ENCODE measurements at regions not wholly inside any gene's neighbourhood (a gene's known extent, or its start where the extent isn't known, plus 50 kb on each side); places are given as distances from the start of the nearest gene placed in this dataset.
"Not testable (repeated sequence)": the region's sequence is repeated elsewhere in the genome, so short reads cannot be mapped to it uniquely, and the experiment has no call there.

DNA sequence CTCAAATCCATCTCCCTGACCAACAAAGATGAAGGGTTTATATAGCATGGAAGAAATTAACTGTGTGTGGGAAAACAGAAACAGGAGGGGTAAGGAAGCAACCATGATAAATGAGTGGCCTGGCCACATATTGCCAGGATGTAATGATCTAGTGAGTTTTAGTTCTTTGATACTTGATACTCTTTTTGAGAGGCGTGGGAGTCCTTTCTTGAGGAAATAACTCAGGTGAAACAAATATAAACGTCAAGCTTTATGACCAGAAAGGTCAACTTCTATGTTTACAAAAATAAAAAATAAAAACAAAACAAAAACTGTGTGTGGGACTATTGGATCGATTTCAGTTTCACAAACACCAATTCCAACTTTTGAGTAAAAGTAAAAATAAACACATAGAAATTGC is 860.8 kb upstream of the B3GALT2 start:
- DNase-seq (ENCODE audit: low read depth), result no peak

DNA sequence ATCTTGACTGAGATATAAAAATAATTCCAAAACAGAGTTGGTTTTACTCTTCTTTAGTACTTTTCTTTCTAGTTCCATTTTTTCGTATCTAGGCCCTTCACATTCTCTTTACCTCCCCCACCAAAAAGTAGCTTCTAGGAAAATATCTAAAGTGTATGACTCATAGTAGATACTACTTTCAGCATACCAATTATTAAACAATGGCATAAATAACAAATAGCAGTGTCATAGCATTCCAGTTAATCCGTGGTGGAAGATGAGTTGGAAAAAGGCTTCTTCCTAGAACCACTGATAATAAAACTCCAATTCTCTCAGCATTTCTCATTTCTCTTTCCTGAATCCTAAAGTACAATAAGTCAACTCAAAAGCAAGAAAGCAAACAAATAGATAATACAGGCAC is 859.0 kb upstream of the B3GALT2 start:
- DNase-seq (ENCODE audit: low read depth), result no peak

DNA sequence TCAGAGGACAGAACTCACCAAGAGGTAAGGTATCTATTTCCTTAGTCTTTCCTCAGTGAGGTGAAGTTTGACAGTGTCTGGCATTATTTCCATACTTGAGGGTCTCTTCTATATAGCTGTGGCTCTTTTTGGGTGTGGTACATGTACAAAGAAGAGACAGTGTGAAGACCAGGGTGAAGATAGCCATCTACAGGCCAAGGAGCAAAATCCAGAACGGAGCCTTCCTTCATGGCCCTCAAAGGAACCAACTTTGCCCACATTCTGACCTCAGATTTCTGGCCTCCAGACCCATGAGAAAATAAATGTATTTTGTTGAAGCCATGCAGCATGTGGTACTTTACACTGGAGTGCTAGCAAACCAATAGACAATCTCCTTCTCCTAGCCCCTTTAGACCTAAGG is 858.5 kb upstream of the B3GALT2 start:
- no peak for DNase-seq (ENCODE audit: low read depth)

DNA sequence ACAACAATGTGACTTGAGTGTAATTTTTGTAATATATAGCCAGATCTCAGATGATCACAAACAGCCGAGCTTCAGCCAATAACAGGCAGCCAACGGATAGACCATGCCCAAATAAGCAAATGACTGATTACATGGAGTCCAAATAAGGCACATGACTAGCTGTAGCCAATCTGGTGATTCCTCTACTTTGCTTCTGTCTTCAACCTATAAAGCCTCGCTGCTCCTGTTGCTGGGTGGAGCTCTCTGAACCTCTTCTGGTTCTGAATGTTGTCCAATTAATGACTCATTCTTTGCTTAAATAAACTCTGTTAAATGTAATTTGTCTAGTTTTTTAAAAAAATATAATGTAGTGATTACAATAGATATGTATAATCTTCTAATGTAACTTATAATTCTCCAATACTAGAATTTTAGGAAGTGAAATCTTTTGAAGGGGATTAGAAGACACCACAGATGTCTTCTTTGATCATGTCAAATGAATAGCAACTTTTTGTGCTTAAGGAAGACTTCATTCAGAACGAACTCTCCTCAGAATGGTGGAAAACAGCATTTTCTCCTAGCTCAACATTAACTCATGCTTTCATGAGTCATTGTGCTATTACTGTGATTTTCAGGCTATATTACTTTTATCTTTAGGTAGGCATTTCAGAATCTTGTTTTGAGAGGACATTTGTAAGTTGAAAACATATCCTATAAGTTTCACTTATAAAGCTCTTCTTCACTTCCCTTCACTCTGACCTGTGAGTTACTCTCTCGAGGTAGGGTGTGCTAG is 857.8 kb upstream of the B3GALT2 start:
- no peak for DNase-seq (ENCODE audit: low read depth)

- no peak for DNase-seq (ENCODE audit: low read depth)
Measured at GRCh38 chr1:194042736-194043135, 856.3 kb upstream of the B3GALT2 start.

GRCh38 chr1:194040496-194040895 is 854.1 kb upstream of the B3GALT2 start:
- DNase-seq (ENCODE audit: low read depth), result no peak

DNA sequence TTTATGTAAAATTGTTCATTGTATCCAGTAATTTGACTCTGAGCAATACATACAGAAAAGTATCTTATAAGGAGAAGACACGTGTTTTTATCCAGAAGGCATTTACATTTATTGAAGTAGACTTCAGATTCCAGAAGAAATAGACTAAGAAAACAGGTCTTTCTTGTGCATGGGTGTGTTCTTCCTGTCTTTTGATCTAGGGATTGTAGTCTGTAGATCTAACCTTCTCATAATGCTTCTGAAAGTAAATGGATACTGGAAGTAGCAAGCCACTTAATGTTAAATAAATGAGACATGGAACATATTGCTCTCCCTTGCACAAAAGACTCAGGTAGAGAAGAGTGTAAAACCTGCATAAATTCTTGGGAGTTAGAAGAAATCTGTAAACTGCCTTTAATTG is 853.2 kb upstream of the B3GALT2 start:
- no peak for DNase-seq (ENCODE audit: low read depth)

DNA sequence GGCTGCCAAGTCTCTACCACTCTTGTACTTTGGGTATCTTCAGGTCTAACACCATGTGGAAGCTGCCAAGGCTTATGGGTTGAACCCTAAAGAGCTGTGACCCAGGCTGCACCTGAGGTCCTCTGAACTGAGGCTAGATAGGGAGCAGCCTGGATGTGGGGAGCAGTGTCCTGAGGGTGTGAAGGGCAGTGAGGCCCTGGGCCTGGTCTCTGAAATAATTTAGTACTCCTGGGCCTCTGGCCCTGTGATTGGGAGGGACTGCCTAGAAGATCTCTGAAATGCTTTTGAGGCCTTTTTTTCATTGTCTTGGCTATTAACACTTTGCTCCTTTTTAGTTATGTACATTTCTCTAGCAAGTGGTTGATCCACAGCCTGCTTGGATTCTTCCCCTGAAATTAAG is 847.2 kb upstream of the B3GALT2 start:
- no peak for DNase-seq (ENCODE audit: low read depth)

DNA sequence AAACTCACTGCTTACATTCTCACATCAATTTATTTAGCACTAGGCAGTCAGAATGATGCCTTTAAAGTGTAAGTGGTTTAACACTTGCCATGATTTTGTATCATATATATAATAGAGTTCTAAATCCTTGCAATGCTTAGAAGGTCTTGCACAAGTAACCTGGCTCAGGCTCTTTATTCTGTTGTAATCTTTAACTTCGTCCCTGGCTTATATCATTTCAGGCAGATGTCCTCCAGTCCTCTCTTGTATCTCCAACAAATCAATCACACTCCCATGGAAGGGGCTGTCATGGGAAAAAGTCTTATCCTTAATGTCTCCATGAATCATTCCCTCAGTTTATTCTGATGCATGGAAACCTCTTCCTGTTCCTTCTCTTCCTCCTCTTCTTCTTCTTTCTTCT is 841.6 kb upstream of the B3GALT2 start:
- no peak for DNase-seq (ENCODE audit: low read depth)

DNA sequence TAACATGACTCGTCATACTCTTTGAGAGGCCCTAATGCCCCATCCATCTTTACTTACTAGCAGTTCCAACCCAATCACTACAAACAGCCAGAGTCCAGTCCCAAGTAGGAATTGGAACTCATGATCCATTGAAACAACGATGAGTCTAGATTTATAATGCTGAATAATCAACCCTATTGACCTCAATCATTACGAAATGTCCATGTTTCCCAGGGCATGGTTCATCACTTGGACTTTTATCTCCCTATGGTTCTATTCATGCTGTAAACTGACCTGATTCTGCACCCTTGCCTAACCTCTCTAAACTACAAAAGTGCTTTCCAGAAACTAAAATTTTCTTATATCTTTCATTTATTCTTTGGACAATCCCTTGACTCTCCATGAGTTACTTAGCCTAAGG is 840.0 kb upstream of the B3GALT2 start:
- DNase-seq (ENCODE audit: low read depth), result no peak

- peak; percentile 85 for DNase-seq (ENCODE audit: low read depth)
Measured at GRCh38 chr1:194024659-194025058, 838.2 kb upstream of the B3GALT2 start.

- DNase-seq (ENCODE audit: low read depth), result no peak
Measured at GRCh38 chr1:194014014-194014413, 827.6 kb upstream of the B3GALT2 start.

GRCh38 chr1:194013561-194013960 is 827.1 kb upstream of the B3GALT2 start:
- DNase-seq (ENCODE audit: low read depth), result no peak

DNA sequence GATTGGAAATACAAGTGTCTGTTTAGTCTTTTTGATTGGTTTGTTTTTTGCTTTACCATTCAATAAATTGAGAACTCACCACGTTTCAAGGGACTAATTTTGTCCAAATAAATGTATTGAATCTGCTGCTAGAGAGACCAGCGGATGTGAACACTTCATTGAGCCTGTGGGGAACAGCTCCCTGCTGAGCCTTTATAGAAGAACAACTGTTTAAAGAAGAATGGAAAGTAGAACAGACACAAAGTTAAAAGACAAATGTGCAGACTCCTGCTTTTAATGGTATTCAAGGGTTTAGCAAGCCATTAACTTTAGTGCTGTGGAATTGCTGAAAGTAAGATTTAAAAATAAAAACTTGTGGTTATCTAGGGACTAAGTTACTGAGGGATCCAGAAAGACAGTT is 817.7 kb upstream of the B3GALT2 start:
- DNase-seq (ENCODE audit: low read depth), result no peak

DNA sequence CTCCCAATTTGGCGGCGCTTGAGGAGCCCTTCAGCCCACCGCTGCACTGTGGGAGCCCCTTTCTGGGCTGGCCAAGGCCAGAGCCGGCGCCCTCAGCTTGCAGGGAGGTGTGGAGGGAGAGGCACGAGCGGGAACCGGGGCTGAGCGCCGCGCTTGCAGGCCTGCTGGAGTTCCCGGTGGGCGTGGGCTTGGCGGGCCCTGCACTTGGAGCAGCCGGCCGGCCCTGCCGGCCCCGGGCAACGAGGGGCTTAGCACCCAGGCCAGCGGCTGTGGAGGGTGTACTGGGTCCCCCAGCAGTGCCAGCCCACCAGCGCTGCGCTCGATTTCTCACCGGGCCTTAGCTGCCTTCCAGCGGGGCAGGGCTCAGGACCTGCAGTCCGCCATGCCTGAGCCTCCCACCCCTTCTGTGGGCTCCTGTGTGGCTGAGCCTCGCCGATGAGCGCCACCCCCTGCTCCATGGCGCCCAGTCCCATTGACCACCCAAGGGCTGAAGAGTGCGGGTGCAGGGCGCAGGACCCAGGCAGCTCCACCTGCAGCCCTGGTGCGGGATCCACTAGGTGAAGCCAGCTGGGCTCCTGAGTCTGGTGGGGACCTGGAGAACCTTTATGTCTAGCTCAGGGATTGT is 815.4 kb upstream of the B3GALT2 start:
- not testable (repeated sequence) for DNase-seq (ENCODE audit: low read depth)

- DNase-seq (ENCODE audit: low read depth), result no peak
Measured at GRCh38 chr1:193988885-193989284, 802.5 kb upstream of the B3GALT2 start.

- no peak for DNase-seq (ENCODE audit: low read depth)
Measured at GRCh38 chr1:193979219-193979618, 792.8 kb upstream of the B3GALT2 start.

GRCh38 chr1:193974286-193974798 is 787.9 kb upstream of the B3GALT2 start:
- DNase-seq (ENCODE audit: low read depth), result no peak

DNA sequence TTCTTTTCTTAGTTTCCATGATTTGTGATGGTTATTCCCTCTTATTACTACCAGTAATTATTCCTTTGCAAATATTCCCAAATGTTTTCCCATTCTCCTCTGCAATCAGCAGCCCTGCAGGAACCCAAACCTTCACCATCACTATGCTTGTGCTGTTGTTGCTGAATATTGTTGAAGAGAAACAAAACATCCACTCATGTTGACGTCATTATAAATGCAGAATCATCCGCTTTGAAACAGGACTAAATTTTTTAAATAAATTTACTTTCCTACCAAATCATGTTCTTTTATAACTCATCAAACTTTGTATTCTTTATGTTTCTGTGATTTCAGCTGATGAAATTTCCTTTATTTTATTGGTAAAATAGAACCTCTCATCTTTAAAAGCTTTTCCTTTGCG is 787.0 kb upstream of the B3GALT2 start:
- DNase-seq (ENCODE audit: low read depth), result no peak

DNA sequence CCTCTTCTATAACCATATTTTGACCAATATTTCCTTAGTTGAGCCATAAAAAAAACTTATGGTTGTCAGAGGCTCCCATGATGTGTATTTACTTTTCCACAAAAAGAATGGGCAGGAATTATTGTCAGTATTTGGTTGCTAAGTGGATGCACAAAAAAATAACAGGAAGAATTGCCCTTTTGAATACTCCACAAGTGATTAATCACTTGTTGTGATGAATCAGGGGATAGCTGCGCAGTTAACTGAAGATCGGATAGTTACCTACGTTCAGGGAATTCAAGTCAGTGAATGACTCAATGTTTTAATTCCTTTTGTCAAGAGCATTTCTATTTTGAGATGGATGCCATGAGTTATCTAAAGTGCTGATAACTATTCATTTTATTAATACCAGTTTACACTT is 785.2 kb upstream of the B3GALT2 start:
- peak; percentile 91 for DNase-seq (ENCODE audit: low read depth)

- no peak for DNase-seq (ENCODE audit: low read depth)
Measured at GRCh38 chr1:193960499-193960898, 774.1 kb upstream of the B3GALT2 start.

DNA sequence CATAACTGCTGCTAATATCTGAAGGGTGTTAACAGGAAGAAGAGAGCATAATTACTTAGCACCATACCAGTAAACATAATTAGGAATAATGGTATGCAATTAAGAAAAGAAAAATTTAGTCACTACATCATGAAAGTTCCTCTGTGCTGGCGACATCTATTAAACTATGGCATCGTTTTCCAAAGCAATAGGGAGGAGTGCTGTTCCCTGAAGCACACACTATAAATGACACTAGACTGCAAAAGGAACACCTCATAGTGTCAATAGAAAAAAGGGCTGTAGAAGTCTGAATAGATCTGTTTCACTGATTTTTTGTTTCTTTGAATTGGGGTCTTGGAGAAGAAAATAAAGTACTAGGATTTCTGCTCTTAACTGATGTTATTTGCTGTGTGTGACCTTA is 773.6 kb upstream of the B3GALT2 start:
- no peak for DNase-seq (ENCODE audit: low read depth)

DNA sequence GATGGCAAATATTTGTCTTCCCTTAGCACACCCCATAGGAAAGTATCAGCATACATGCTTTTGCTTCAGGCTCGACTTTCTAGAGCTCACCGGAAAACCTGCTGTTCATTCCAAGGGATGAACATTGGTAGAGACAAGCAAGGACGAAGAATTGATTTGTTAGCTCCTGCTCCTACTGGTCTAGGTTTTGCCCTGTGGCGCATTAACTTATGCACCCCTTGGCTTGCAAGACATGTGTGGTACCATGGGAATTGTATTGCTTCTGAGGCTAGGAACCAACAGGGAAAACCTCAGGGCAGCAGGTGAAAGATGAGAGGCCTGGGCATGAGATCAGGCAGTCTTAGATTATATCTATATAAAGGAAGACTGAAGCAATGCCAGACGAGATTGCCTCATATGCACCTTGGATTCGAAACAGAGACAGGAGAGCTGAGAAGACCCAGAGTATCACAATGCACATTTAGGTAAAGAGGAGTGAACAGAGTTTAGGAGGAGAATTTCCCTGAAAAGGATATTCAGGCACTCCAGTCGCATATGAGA is 771.2 kb upstream of the B3GALT2 start:
- no peak for DNase-seq (ENCODE audit: low read depth)

Measured in HT1080 (cell line).